ENCODE measurements at regions not wholly inside any gene's neighbourhood (a gene's known extent, or its start where the extent isn't known, plus 50 kb on each side); places are given as distances from the start of the nearest gene placed in this dataset.

DNA sequence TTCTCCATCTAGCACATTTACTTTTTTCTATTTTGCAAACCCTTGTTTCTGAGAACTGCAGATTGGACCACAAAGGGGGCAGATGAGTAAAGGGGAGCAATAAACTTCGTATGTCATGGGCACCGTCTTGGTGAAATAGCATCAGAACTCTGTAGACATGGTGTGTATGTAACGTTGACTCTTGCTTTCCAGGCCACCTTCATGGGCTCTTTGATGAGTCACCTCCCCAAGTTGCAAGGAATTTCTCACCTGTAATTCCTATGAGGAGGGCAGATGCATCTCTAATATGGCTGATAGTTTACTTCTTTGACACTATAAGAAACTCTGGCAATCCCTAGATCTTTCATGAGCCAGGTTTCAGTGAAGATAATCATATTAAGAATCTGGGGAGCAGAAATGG lies 163.4 kb upstream of the PLPPR1 start:
- TF ChIP-seq POLR2AphosphoS5 (IDR thresholded peaks at IDR 0.05) (no peak), POLR2A (IDR thresholded peaks at IDR 0.05) (no peak), EP300 (IDR thresholded peaks at IDR 0.05) (no peak)
- TF ChIP-seq, protein P1, sequence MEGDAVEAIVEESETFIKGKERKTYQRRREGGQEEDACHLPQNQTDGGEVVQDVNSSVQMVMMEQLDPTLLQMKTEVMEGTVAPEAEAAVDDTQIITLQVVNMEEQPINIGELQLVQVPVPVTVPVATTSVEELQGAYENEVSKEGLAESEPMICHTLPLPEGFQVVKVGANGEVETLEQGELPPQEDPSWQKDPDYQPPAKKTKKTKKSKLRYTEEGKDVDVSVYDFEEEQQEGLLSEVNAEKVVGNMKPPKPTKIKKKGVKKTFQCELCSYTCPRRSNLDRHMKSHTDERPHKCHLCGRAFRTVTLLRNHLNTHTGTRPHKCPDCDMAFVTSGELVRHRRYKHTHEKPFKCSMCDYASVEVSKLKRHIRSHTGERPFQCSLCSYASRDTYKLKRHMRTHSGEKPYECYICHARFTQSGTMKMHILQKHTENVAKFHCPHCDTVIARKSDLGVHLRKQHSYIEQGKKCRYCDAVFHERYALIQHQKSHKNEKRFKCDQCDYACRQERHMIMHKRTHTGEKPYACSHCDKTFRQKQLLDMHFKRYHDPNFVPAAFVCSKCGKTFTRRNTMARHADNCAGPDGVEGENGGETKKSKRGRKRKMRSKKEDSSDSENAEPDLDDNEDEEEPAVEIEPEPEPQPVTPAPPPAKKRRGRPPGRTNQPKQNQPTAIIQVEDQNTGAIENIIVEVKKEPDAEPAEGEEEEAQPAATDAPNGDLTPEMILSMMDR (IDR thresholded peaks at IDR 0.05), result no peak

All from suprapubic skin (tissue), 4 donors.